H1 (cell line): ENCODE measurements at regions not wholly inside any gene's neighbourhood (a gene's known extent, or its start where the extent isn't known, plus 50 kb on each side); places are given as distances from the start of the nearest gene placed in this dataset.
"Not testable (repeated sequence)": the region's sequence is repeated elsewhere in the genome, so short reads cannot be mapped to it uniquely, and the experiment has no call there.

Source experiments
- CTCF ChIA-PET: fragments of 300-600 bp; sonication (Branson Sonifier 250); formaldehyde crosslinking; loops from one replicate; lab custom pipeline; 2021; ENCODE audit not compliant: partially characterized antibody; lab: Charles Lee
- POLR2A ChIA-PET: fragments of 300-600 bp; sonication (Branson Sonifier 250); formaldehyde crosslinking; loops from one replicate; lab custom pipeline; 2021; ENCODE audit warnings: inconsistent platforms; ENCODE audit not compliant: partially characterized antibody; lab: Charles Lee
- DNase-seq, 2 experiments: peaks; one replicate each; pipeline versions ENCODE4 v3.0.0 to v3.0.0-alpha.2; 2010 to 2022; ENCODE audit warnings: low spot score in 2 of 2, low read depth in 1 of 2, mixed read lengths in 1 of 2
- FAIRE-seq: peaks from 2 replicates; lab custom pipeline; 2011; peaks lifted over from hg19 to GRCh38; lab: Jason Lieb, UNC
- H2AFZ ChIP-seq: 2 replicates; pipeline ENCODE4 v1.8.1; 2012; ENCODE audit warnings: low read length, inconsistent platforms
- H2AK5ac ChIP-seq: 2 replicates; pipeline ENCODE4 v1.6.1; 2013; ENCODE audit warnings: low read depth, low read length
- H2BK120ac ChIP-seq: replicated peaks from 2 replicates; pipeline ENCODE3; 2013; ENCODE audit warnings: low read depth, low read length, inconsistent platforms
- H2BK12ac ChIP-seq: 2 replicates; pipeline ENCODE4 v1.6.1; 2013; ENCODE audit warnings: low read depth, low read length
- H2BK15ac ChIP-seq: 2 replicates; pipeline ENCODE4 v1.6.1; 2013; ENCODE audit warnings: low read length
- H2BK20ac ChIP-seq: 2 replicates; pipeline ENCODE4 v1.6.1; 2013; ENCODE audit warnings: low read length
- H2BK5ac ChIP-seq: 2 replicates; pipeline ENCODE4 v1.6.1; 2013; ENCODE audit warnings: low read depth, low read length
- H3K14ac ChIP-seq: 2 replicates; pipeline ENCODE4 v1.6.1; 2013; ENCODE audit warnings: inconsistent platforms; ENCODE audit not compliant: insufficient read length
- H3K18ac ChIP-seq: 2 replicates; pipeline ENCODE4 v1.6.1; 2013; ENCODE audit warnings: low read length; ENCODE audit errors: extremely low read depth
- H3K23ac ChIP-seq: 2 replicates; pipeline ENCODE4 v1.6.1; 2013; ENCODE audit warnings: inconsistent platforms; ENCODE audit not compliant: insufficient read length
- H3K23me2 ChIP-seq: 2 replicates; pipeline ENCODE4 v1.6.1; 2013; ENCODE audit warnings: low read depth, low read length
- H3K27ac ChIP-seq: 2 replicates; pipeline ENCODE4 v1.6.1; 2011; ENCODE audit warnings: low read depth, low read length, inconsistent platforms
- H3K27me3 ChIP-seq, 4 experiments: replicated peaks in 1 of 4; 1 replicate in 1 of 4; 2 replicates in 3 of 4; pipeline versions ENCODE4 v1.6.1 to v1.8.1; 2011 to 2013; ENCODE audit warnings: low read length in 3 of 4, mild to moderate bottlenecking in 3 of 4, inconsistent platforms in 2 of 4, mixed read lengths in 2 of 4, moderate library complexity in 1 of 4; ENCODE audit not compliant: control insufficient read depth in 3 of 4, insufficient read depth in 3 of 4; ENCODE audit errors: extremely low read depth in 1 of 4
- H3K36me3 ChIP-seq, 4 experiments: 2 replicates each; pipeline versions ENCODE4 v1.6.1 to v1.8.1; 2011 to 2013; ENCODE audit warnings: mild to moderate bottlenecking in 4 of 4, low read length in 3 of 4, moderate library complexity in 2 of 4, control low read depth in 1 of 4, inconsistent platforms in 1 of 4; ENCODE audit not compliant: insufficient read depth in 4 of 4, control insufficient read depth in 2 of 4
- H3K4ac ChIP-seq: replicated peaks from 2 replicates; pipeline ENCODE3; 2013; ENCODE audit warnings: low read length, low read depth, mixed read lengths, inconsistent platforms; ENCODE audit not compliant: insufficient read length
- H3K4me1 ChIP-seq, 4 experiments: replicated peaks in 1 of 4; 1 replicate in 1 of 4; 2 replicates in 3 of 4; pipeline versions ENCODE4 v1.6.1 to v1.8.1; 2011 to 2013; ENCODE audit warnings: low read length in 3 of 4, inconsistent platforms in 2 of 4, mixed read lengths in 1 of 4; ENCODE audit not compliant: insufficient read depth in 4 of 4, control insufficient read depth in 3 of 4
- H3K4me2 ChIP-seq, 2 experiments: 2 replicates each; pipeline versions ENCODE4 v1.6.1 to v1.8.1; 2011 to 2013; ENCODE audit warnings: low read depth in 2 of 2, low read length in 2 of 2, control low read depth in 1 of 2, inconsistent platforms in 1 of 2, mild to moderate bottlenecking in 1 of 2; ENCODE audit not compliant: insufficient read depth in 1 of 2
- H3K4me3 ChIP-seq, 4 experiments: fragments of 200-600, 300-600 bp in 1 of 4; sonication (generic), shearing (Covaris generic), sonication (Bioruptor Twin) in 1 of 4; 2 replicates each; pipeline versions ENCODE4 v1.5.1 to v1.8.1; 2011 to 2016; ENCODE audit warnings: low read length in 4 of 4, low read depth in 3 of 4, control low read depth in 2 of 4, inconsistent platforms in 2 of 4, mild to moderate bottlenecking in 2 of 4, mixed read lengths in 1 of 4, moderate library complexity in 1 of 4; ENCODE audit not compliant: insufficient read depth in 2 of 4; ENCODE audit errors: extremely low read depth in 1 of 4
- H3K56ac ChIP-seq: replicated peaks from 2 replicates; pipeline ENCODE3; 2013; ENCODE audit warnings: low read depth, mild to moderate bottlenecking, mixed read lengths, low read length, inconsistent platforms; ENCODE audit not compliant: insufficient read length
- H3K79me1 ChIP-seq: 2 replicates; pipeline ENCODE4 v1.6.1; 2013; ENCODE audit warnings: low read depth, low read length, control low read depth
- H3K79me2 ChIP-seq, 2 experiments: 2 replicates each; pipeline versions ENCODE4 v1.6.1 to v1.8.1; 2012 to 2013; ENCODE audit warnings: low read length in 2 of 2, mild to moderate bottlenecking in 2 of 2, inconsistent platforms in 1 of 2; ENCODE audit not compliant: insufficient read depth in 2 of 2, control insufficient read depth in 1 of 2
- H3K9ac ChIP-seq, 4 experiments: replicated peaks in 1 of 4; 1 replicate in 1 of 4; 2 replicates in 3 of 4; pipeline versions ENCODE4 v1.6.1 to v1.8.1; 2011 to 2013; ENCODE audit warnings: low read depth in 3 of 4, low read length in 3 of 4, control low read depth in 2 of 4, mild to moderate bottlenecking in 2 of 4, moderate library complexity in 2 of 4, inconsistent platforms in 1 of 4; ENCODE audit errors: extremely low read depth in 1 of 4
- H3K9me3 ChIP-seq, 2 experiments: 2 replicates each; pipeline versions ENCODE4 v1.6.1 to v1.8.1; 2012 to 2013; ENCODE audit warnings: mild to moderate bottlenecking in 2 of 2, moderate library complexity in 2 of 2, control low read depth in 1 of 2, inconsistent platforms in 1 of 2, low read depth in 1 of 2, low read length in 1 of 2, mixed read lengths in 1 of 2; ENCODE audit not compliant: insufficient read depth in 2 of 2
- H4K20me1 ChIP-seq, 2 experiments: replicated peaks in 1 of 2; 2 replicates each; pipeline versions ENCODE3 to v1.8.1; 2011 to 2013; ENCODE audit warnings: inconsistent platforms in 2 of 2, low read length in 2 of 2, mild to moderate bottlenecking in 1 of 2; ENCODE audit not compliant: insufficient read depth in 2 of 2, control insufficient read depth in 1 of 2
- H4K5ac ChIP-seq: 2 replicates; pipeline ENCODE4 v1.6.1; 2013; ENCODE audit warnings: low read length, low read depth, mixed read lengths, inconsistent platforms; ENCODE audit not compliant: insufficient read length
- H4K8ac ChIP-seq: 2 replicates; pipeline ENCODE4 v1.8.0; 2013; ENCODE audit warnings: mild to moderate bottlenecking, moderate library complexity, low read length, inconsistent platforms; ENCODE audit not compliant: insufficient read depth; ENCODE audit errors: extremely low read depth
- H4K91ac ChIP-seq: replicated peaks from 2 replicates; pipeline ENCODE3; 2013; ENCODE audit warnings: low read length, mixed read lengths, inconsistent platforms; ENCODE audit not compliant: insufficient read length
- RBBP5 ChIP-seq: IDR thresholded peaks from 2 replicates; pipeline ENCODE4 v1.7.1; 2012; ENCODE audit warnings: low read depth, mild to moderate bottlenecking, inconsistent platforms, low read length, moderate library complexity, borderline replicate concordance
- RFX5 ChIP-seq: IDR thresholded peaks from 2 replicates; pipeline ENCODE4 v1.6.1; 2011; ENCODE audit warnings: low read depth, low read length, improper control_type of control experiment, borderline replicate concordance
- WGBS, 2 experiments: shearing (Covaris generic) in 1 of 2; methylation state at CpG; one replicate each; pipeline versions ENCODE4 v1.1.6 to v1.1.7; 2013 to 2015; ENCODE audit warnings: low lambda C conversion rate in 2 of 2, mixed read lengths in 2 of 2, inconsistent platforms in 1 of 2, low coverage in 1 of 2, missing lambda C conversion rate in 1 of 2; ENCODE audit not compliant: insufficient replicate concordance in 2 of 2, insufficient coverage in 1 of 2, insufficient read length in 1 of 2; ENCODE audit errors: extremely low coverage in 1 of 2, missing lambda C conversion rate in 1 of 2; 5-methylcytosine and 5-hydroxymethylcytosine counted together
- TF ChIP-seq, protein P1 (sequence below): IDR thresholded peaks from 2 replicates; pipeline ENCODE4 v1.6.1; 2012; ENCODE audit warnings: inconsistent platforms

DNA sequence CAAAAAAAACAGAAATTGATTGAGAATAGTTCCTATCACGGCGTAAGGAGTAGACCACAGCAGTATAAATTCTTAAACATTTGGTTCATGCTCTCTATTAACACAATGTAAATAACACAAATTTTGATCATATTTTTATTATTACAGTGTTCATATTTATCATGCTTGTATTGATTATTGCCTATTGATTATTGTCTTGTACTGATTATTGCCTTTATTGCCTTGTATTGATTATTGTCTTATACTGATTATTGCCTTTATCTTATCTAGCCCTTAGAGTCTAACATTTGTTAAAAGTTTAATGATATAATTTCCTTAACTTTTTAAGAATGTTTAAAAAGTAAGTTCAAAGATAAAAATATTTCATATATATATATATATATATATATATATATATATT lies 460.7 kb downstream of the KCNT2 start (continued):
- TF ChIP-seq, protein P1, sequence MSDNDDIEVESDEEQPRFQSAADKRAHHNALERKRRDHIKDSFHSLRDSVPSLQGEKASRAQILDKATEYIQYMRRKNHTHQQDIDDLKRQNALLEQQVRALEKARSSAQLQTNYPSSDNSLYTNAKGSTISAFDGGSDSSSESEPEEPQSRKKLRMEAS, result no peak
- TF ChIP-seq RBBP5 (no peak), RFX5 (no peak)

DNA sequence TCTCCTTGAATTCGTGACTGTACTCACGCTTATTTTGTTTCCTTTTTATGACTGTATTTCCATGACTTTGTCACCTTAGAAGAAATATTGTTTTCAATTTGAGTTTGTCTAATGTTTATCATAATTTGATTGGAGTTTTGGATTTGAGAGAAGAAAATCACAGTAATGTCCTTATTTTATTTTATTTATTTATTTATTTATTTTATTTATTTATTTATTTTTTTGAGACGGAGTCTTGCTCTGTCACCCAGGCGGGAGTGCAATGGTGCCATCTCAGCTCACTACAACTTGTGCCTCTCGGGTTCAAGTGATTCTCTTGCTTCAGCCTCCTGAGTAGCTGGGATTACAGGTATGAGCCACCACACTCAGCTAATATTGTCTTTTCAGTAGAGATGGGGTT lies 463.1 kb downstream of the KCNT2 start:
- H4K20me1 ChIP-seq, H4K5ac ChIP-seq, POLR2A ChIA-PET, H3K14ac ChIP-seq, H3K79me2 ChIP-seq, H3K4me3 ChIP-seq, H2AK5ac ChIP-seq, H3K23me2 ChIP-seq, H3K23ac ChIP-seq, H2BK15ac ChIP-seq, H3K4me1 ChIP-seq, H2BK12ac ChIP-seq, H2AFZ ChIP-seq, H3K4me2 ChIP-seq, FAIRE-seq, H3K27ac ChIP-seq, CTCF ChIA-PET, H3K9ac ChIP-seq, H3K79me1 ChIP-seq, H2BK120ac ChIP-seq, H3K18ac ChIP-seq, H2BK20ac ChIP-seq, H3K4ac ChIP-seq, H3K9me3 ChIP-seq, DNase-seq, H3K27me3 ChIP-seq, H4K8ac ChIP-seq, H3K56ac ChIP-seq, H4K91ac ChIP-seq, H3K36me3 ChIP-seq: not testable (repeated sequence)
- 0 out of 2 replicates have a peak overlapping the region, but pooled peaks have one; percentile 48 for H2BK5ac ChIP-seq
- 99% methylated on average over 5 of the region's 5 CpGs; no CpG with 5 or more reads in 1 of the 2 experiments for WGBS, 2 experiments
